ENCODE measurements at regions not wholly inside any gene's neighbourhood (a gene's known extent, or its start where the extent isn't known, plus 50 kb on each side); places are given as distances from the start of the nearest gene placed in this dataset.

GRCh38 chr4:111601671-111602070 lies 543.6 kb upstream of the FAM241A start:
- TF ChIP-seq CTCF (conservative IDR thresholded peaks at IDR 0.05 in 1 of 2, IDR thresholded peaks at IDR 0.05 in 1 of 2; ENCODE audit: extremely low read depth in 1 of 2, insufficient read depth in 1 of 2, low read depth in 1 of 2, low read length in 2 of 2) (no peak), EZH2 (IDR thresholded peaks at IDR 0.05; ENCODE audit: borderline replicate concordance, low read length) (no peak)

Measured in mammary epithelial cell (primary cell).